DOHH2 (cell line): ENCODE measurements at regions not wholly inside any gene's neighbourhood (a gene's known extent, or its start where the extent isn't known, plus 50 kb on each side); places are given as distances from the start of the nearest gene placed in this dataset.

Source experiments
- H3F3A ChIP-seq: fragments of 200-600 bp; sonication (generic), shearing (Covaris generic); 2 replicates; pipeline ENCODE4 v1.6.0; 2016; ENCODE audit warnings: antibody characterized with exemption, mild to moderate bottlenecking; ENCODE audit not compliant: control insufficient read depth, insufficient read depth
- H3K27ac ChIP-seq: fragments of 200-600 bp; sonication (generic); 2 replicates; pipeline ENCODE4 v1.5.1; 2014; ENCODE audit warnings: low read depth, mild to moderate bottlenecking, low read length, moderate library complexity
- H3K27me3 ChIP-seq: fragments of 200-600 bp; sonication (generic); 2 replicates; pipeline ENCODE4 v1.6.1; 2014; ENCODE audit warnings: mild to moderate bottlenecking, low read length, mixed read lengths; ENCODE audit not compliant: control insufficient read depth
- H3K36me3 ChIP-seq: fragments of 200-600 bp; sonication (generic); 2 replicates; pipeline ENCODE4 v1.6.1; 2014; ENCODE audit warnings: mild to moderate bottlenecking, low read length, moderate library complexity, mixed read lengths; ENCODE audit not compliant: control insufficient read depth
- H3K4me1 ChIP-seq: fragments of 200-600 bp; sonication (generic); 2 replicates; pipeline ENCODE4 v1.6.1; 2014; ENCODE audit warnings: mild to moderate bottlenecking, low read length, mixed read lengths; ENCODE audit not compliant: control insufficient read depth
- H3K4me2 ChIP-seq: fragments of 200-600 bp; sonication (generic); 2 replicates; pipeline ENCODE4 v1.6.0; 2014; ENCODE audit warnings: mild to moderate bottlenecking, low read length, moderate library complexity
- H3K4me3 ChIP-seq: fragments of 200-600 bp; sonication (generic); 2 replicates; pipeline ENCODE4 v1.5.1; 2014; ENCODE audit warnings: mild to moderate bottlenecking, low read length, mixed read lengths
- H3K79me2 ChIP-seq: fragments of 200-600 bp; sonication (generic); 2 replicates; pipeline ENCODE4 v1.6.1; 2014; ENCODE audit warnings: mild to moderate bottlenecking, low read length, mixed read lengths; ENCODE audit not compliant: control insufficient read depth
- H3K9me2 ChIP-seq: fragments of 200-600 bp; sonication (generic); replicated peaks from 2 replicates; pipeline ENCODE4 v1.6.1; 2014; ENCODE audit warnings: mild to moderate bottlenecking, low read length, mixed read lengths; ENCODE audit not compliant: control insufficient read depth
- H3K9me3 ChIP-seq: fragments of 200-600 bp; sonication (generic); 2 replicates; pipeline ENCODE4 v1.6.1; 2014; ENCODE audit warnings: antibody characterized with exemption, low read length, mixed read lengths; ENCODE audit not compliant: control insufficient read depth, insufficient read depth
- H4K20me1 ChIP-seq: fragments of 200-600 bp; sonication (generic); 2 replicates; pipeline ENCODE4 v1.6.0; 2014; ENCODE audit warnings: low read depth, mild to moderate bottlenecking, antibody characterized with exemption, low read length, moderate library complexity; ENCODE audit not compliant: control insufficient read depth, insufficient read depth
- EZH2phosphoT487 ChIP-seq: fragments of 200-600 bp; sonication (generic); IDR thresholded peaks from 2 replicates; pipeline ENCODE4 v1.6.1; 2017; ENCODE audit warnings: borderline replicate concordance, mild to moderate bottlenecking, antibody characterized with exemption, low read length, moderate library complexity, mixed read lengths
- TF ChIP-seq, protein P1 (sequence below): fragments of 200-600 bp; sonication (generic); IDR thresholded peaks from one replicate; pipeline ENCODE4 v1.5.1; 2014; ENCODE audit warnings: antibody characterized with exemption, mild to moderate bottlenecking, low read depth, low read length; ENCODE audit not compliant: poor library complexity, severe bottlenecking

GRCh38 chr17:33848433-33848832 lies 406.7 kb upstream of the CCL2 start:
- Histone ChIP-seq H3F3A (no peaks in the 10 kb centered on the region), H3K79me2 (no peaks in the 10 kb centered on the region), H3K9me2 (no peaks in the 10 kb centered on the region), H3K4me2 (no peak overlapping the region), H3K36me3 (no peaks in the 10 kb centered on the region), H4K20me1 (no peaks in the 10 kb centered on the region), H3K4me3 (no peak overlapping the region), H3K27me3 (no peaks in the 10 kb centered on the region), H3K27ac (no peak overlapping the region), H3K4me1 (no peaks in the 10 kb centered on the region), H3K9me3 (no peaks in the 10 kb centered on the region)
- TF ChIP-seq, protein P1, sequence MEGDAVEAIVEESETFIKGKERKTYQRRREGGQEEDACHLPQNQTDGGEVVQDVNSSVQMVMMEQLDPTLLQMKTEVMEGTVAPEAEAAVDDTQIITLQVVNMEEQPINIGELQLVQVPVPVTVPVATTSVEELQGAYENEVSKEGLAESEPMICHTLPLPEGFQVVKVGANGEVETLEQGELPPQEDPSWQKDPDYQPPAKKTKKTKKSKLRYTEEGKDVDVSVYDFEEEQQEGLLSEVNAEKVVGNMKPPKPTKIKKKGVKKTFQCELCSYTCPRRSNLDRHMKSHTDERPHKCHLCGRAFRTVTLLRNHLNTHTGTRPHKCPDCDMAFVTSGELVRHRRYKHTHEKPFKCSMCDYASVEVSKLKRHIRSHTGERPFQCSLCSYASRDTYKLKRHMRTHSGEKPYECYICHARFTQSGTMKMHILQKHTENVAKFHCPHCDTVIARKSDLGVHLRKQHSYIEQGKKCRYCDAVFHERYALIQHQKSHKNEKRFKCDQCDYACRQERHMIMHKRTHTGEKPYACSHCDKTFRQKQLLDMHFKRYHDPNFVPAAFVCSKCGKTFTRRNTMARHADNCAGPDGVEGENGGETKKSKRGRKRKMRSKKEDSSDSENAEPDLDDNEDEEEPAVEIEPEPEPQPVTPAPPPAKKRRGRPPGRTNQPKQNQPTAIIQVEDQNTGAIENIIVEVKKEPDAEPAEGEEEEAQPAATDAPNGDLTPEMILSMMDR, result no peak
- TF ChIP-seq EZH2phosphoT487, result no peak

GRCh38 chr17:33854596-33854995 lies 400.5 kb upstream of the CCL2 start:
- H3K4me1 ChIP-seq, result no peaks in the 10 kb centered on the region
- no peaks in the 10 kb centered on the region for H3K9me3 ChIP-seq
- H3K27ac ChIP-seq, result no peak overlapping the region
- no peaks in the 10 kb centered on the region for H3K79me2 ChIP-seq
- TF ChIP-seq, protein P1, result no peak
- TF ChIP-seq EZH2phosphoT487, result no peak
- no peak overlapping the region for H3K4me3 ChIP-seq
- no peaks in the 10 kb centered on the region for H3F3A ChIP-seq
- no peak overlapping the region for H3K4me2 ChIP-seq
- no peaks in the 10 kb centered on the region for H4K20me1 ChIP-seq
- no peaks in the 10 kb centered on the region for H3K36me3 ChIP-seq
- no peaks in the 10 kb centered on the region for H3K27me3 ChIP-seq
- no peaks in the 10 kb centered on the region for H3K9me2 ChIP-seq

- TF ChIP-seq, protein P1, result no peak
- TF ChIP-seq EZH2phosphoT487, result no peak
- H3K9me3 ChIP-seq, result no peaks in the 10 kb centered on the region
Measured at GRCh38 chr17:33858121-33858520, 397.0 kb upstream of the CCL2 start.

GRCh38 chr17:33858682-33859081 lies 396.4 kb upstream of the CCL2 start:
- H3K79me2 ChIP-seq, result no peaks in the 10 kb centered on the region
- no peaks in the 10 kb centered on the region for H3K9me3 ChIP-seq
- TF ChIP-seq EZH2phosphoT487, result no peak
- TF ChIP-seq, protein P1, result no peak
- no peak overlapping the region for H3K27ac ChIP-seq
- no peak overlapping the region for H3K4me3 ChIP-seq
- no peak overlapping the region for H3K4me2 ChIP-seq
- no peaks in the 10 kb centered on the region for H3K27me3 ChIP-seq
- H4K20me1 ChIP-seq, result no peaks in the 10 kb centered on the region
- H3F3A ChIP-seq, result no peaks in the 10 kb centered on the region
- H3K4me1 ChIP-seq, result no peaks in the 10 kb centered on the region
- H3K36me3 ChIP-seq, result no peaks in the 10 kb centered on the region
- H3K9me2 ChIP-seq, result no peaks in the 10 kb centered on the region

More at GRCh38 chr17:33858121-33858520, 397.0 kb upstream of the CCL2 start:
- Histone ChIP-seq H3K4me1 (no peaks in the 10 kb centered on the region), H3K27ac (no peak overlapping the region), H3K27me3 (no peaks in the 10 kb centered on the region), H3K4me2 (no peak overlapping the region), H3F3A (no peaks in the 10 kb centered on the region), H3K9me2 (no peaks in the 10 kb centered on the region), H3K4me3 (no peak overlapping the region), H3K79me2 (no peaks in the 10 kb centered on the region), H4K20me1 (no peaks in the 10 kb centered on the region), H3K36me3 (no peaks in the 10 kb centered on the region)
